Right kidney (tissue), 1 donor: ENCODE measurements at regions not wholly inside any gene's neighbourhood (a gene's known extent, or its start where the extent isn't known, plus 50 kb on each side); places are given as distances from the start of the nearest gene placed in this dataset.

Source experiments
- DNase-seq: peaks from one replicate; pipeline ENCODE4 v3.0.0-alpha.2; 2016

DNA sequence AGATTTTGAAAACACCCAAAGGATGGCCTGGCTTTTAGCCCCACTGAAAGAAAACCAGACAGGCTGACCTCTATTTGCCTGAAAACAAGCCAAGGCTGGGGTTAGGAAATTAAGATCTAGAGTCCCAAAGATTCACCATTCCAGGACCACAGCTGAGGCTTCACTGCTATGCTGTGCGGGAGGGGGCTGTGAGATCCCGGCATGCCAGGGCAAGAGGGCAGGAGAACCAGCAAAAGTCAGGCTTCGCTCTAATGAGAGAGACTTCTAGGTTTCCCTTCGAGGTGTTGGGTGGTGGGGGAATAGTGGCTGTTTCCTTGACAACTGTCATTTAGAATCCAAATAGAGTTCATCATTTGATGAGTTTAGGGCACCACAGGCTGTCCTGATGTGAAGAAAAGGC lies 152.9 kb upstream of the NFIB start:
- no peak for DNase-seq

DNA sequence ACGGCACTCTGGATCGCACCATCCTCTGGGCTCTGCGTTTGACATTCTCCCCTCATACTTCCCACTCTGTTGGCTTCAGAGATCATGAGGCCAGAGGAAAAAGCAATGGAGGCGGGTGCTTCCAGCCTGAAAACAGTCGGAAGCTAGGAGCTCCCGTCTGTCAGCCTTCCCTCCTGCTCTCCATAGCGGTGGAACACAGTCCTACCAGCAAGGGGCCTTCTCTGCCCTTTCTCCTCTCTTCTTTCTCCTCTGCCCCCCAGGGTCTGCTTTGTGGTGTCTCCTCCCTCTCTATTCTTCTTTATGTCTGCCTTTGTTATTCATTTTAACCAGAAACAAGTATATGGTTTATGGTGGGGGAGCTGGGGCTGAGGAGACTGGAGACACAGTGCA lies 152.5 kb upstream of the NFIB start:
- DNase-seq = no peak

DNA sequence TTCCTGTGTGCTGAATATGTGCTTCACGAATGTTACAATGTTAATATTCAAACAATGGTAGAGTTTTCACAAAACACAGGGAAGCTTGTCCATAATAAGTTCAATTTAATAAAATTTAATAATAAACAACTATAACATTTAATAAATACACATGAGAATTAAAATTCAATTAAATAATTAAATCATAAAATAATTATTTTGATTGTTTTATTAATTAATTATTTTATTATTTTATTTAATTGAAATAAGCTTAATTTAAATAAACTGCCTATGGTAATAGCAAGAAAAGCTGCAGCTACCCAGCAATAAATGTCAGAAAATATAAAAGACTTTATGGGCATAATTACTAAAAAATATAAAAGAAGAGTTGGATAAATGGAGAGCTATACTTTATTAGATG lies 149.0 kb upstream of the NFIB start:
- DNase-seq = no peak

DNA sequence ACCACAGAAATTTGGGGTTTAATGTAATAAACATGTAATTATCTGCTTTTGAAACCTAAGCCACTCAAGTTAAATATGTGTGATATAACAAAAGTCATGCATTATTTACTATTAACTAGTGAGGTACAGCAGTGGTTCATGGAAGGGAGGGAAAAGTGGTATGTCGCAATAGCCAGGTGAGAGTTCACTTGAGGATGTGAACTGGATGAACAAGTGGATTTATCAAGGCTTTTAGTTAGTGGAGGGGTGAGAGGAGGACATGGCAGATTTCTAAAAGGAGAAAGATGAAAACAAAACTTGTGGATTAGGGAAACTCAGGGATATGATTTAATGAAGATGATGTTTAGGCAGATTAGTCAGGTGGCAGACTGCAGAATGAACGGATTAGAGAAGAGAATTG lies 141.3 kb upstream of the NFIB start:
- no peak for DNase-seq

DNA sequence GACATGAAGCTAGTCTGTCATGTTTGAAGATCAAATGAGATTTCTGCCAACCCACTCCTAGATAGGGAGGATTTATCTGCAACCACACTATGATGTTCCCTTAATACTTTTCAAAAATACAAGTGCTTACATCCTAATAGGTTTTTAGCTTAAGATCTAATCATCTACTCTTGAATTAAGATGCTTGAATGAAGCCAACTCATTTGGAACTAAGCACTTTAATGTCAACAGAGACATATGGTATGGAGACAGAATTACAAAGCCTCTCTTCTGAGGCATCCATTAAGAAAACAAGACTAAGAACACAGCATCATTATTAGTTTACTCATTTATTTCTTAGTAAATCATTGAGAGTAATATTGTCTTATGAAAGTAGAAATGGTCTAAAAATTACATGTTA lies 139.3 kb upstream of the NFIB start:
- DNase-seq = no peak

DNA sequence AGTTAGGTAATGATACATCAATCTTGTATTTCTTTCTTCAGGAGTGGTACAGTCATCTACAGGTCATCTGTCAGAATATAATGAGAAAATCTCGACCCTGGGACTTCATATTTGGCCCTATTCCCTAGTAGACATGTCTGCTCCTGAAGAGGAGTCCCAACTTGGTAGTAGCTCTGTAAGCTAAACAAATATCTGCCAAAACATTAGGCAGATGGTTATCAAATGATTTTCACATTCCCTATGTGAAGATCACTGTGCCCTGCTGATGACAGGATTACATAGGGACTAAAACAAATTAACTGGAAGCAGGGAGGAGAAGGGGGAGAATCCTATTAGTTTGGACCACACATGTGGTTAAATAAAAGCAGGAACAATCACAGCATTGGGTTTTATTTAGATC lies 138.6 kb upstream of the NFIB start:
- no peak for DNase-seq

DNA sequence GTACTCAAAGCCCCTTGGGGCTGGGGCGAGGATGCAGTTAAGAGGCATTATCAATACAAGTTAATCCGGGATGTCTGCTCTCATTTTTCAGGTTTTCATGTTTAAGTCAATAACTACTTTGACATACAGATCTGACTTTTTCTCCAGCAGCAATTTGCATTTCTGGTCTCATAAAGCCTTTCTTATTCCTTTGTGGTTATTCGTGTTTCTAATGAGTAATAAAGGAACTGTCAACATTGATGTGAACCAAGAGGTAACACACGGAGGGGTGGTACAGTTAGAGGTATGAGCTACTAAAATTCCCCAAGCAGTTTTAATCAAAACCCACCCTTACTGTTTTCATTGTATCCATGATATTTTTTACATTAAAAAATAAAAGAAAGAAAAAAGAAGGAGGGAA lies 138.0 kb upstream of the NFIB start:
- no peak for DNase-seq

DNA sequence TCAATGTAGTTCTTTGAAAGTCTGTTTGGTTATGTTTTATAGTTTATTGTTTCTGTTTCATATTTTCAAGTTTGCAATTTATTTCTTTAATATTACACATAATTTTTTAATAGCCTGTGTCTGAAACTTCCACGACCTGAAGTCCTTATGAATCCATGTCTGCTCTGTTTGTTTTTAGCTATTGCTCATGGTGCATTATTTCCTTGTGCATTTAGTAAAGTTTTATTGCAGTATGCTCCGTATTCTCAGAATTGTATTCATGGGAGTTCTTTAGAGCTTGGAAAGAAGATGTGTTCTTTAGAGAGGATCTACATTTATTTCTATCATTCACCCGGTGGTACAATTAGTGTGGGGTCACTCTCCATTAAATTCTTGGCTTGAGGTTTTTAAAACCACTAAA lies 133.2 kb upstream of the NFIB start:
- no peak for DNase-seq

DNA sequence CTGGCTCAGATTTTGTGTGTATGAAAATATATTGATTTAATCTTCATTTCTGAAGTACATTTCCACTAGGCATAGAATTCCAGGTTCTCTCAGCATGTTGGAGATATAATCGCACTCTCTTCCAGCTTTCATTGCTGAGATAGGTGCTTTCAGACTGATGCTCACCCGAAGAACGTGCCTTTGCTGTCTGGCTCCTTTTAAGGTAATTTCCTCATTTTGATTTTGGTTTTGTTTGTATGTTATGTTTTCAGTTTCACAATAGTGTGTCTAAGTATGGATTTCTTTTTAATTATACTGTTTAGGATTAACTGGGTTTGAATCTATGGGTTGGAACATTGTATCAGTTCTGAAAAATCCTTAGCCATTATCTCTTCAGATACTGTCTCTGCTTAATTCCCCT lies 132.0 kb upstream of the NFIB start:
- no peak for DNase-seq

DNA sequence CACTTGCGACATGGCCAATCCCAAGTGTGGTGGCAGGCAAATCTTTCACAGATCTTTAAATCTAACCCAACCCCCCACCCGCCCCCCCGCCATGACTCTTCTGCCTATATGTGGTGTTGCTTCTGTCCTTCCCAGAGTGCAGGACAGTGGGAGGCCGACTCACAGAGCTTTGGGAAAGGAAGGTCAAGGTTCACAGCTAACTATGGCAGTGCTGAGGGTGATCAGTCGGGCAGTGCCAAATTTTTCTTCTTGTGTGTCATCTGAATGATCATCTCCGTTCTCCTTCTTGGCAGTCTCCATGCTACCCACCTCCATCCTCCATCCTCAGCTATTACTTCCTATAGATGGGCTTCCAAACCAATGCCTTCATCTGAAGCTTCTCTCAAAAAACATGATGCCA lies 129.0 kb upstream of the NFIB start:
- no peak for DNase-seq

DNA sequence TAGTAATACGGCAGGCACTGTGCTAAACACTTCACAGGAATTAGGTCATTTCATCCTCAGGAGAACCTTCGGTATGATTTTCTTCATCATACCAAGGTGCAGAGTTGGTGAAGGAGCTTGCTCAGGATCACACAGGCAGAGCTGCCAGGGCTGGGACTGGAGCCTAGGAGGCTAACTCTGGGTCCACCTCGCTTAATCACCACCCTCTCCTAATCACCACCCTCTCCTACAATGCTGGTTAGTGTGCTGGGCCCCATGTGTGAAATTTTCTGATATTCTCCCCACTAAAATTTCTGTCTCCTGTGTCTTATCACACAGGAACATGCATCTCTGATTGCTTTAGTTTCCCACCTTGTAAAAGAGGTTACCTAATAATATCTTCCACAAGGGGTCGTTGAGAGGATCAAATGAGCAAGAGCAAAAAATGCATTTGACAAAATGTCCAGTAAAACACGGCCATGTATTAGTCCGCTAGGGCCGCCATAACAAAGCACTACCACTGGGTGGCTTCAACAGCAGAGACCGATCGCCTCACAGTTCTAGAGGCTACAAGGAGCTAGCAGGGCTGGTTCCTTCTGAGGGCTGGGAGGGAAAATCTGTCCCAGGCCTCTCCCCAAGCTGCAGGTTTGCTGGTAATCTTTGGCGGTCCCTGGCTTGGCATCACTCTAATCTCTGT lies 128.2 kb upstream of the NFIB start:
- no peak for DNase-seq

DNA sequence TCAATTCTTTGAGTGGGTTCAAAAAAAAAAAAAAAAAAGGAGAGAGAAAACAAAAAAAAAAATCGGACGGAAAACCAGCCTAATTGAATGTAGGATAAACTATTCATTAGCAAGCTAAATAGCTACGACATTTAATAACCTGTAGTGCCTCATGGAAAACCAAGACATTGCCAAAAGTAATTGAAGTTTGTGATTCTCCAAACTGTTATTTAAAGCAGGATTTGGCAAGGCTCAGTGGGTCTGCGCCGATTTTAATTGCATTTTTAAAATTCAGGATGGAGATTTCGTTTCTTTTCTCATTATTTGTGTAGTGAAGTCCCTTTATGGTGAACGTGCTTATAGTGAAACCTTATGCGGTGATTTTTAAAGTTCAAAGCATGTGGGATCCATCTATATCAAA lies 127.2 kb upstream of the NFIB start:
- DNase-seq = no peak

DNA sequence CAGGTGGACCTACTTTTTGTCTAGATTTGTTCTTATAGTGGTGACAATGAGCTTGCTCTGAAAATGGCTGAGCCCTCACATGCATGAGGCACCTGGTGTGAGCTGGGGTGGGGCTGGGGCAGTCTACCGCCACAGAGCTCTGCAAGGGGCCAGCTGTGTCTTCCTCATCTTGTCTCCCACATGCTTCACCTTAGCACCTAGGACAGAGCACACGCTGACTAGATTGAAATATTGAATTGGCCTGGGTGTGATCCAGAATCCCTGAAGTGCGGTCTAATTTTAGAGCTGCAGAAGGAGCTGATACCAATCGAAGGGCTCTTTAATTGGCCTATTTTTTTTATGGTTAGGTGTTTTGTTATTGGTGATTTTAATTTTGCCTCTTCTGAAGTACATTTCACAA lies 126.1 kb upstream of the NFIB start:
- DNase-seq = no peak

DNA sequence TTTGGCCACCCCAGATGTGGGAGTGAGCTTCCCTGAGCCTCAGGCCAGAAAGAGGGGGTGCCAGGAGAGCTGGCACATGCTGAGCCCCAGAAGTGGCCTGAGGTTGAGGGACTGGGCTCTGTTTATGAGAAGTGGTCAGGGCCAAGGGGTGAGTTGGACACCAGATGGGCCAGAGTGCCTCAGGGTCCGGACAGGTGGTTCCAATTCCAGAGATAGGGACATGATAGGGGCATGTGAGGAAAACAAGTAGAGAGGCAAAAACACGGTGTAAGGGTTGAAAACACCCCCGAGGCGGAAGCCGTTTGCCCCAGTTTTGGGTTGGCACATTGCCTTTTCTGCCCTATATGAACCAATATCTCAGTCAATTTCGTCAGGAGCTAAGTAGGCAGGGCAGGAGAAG lies 125.6 kb upstream of the NFIB start:
- no peak for DNase-seq

DNA sequence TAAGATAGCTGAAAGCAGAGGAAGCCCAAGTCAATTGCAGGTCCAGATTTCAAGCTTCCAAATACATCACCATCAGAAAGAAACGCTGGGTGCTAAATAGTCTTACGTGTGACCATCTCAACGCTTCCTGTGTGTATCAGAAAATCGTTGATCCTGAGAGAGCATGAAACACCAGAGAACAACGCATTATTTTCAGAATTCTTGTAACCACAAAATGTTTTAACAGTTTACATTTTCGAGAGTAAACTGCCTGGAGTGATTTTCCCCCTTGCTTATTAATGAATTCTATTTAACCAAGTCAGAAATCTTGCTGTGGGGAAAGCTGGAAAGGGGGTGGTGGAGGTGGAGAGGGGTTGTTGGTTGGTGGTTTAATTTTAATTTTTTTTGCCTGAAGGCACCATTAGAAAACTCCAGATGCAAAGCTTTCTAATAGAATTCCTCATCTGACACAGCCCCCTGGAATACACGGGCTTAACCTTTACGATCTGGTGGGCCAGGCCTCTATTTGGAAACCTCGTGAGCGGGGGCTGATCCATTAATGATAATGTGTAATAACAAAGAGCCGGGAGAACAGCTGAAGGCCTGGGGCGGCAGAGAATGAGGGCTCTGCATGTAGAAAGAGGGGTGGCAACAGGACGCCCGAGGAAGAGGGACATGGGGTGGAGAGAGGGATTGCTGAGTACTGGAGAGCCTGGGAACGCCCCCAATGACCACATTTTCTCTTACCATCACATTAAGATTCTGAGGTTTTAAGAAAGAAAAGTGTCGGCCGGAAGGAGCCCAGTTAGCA lies 124.5 kb upstream of the NFIB start:
- DNase-seq = peak; percentile 23

DNA sequence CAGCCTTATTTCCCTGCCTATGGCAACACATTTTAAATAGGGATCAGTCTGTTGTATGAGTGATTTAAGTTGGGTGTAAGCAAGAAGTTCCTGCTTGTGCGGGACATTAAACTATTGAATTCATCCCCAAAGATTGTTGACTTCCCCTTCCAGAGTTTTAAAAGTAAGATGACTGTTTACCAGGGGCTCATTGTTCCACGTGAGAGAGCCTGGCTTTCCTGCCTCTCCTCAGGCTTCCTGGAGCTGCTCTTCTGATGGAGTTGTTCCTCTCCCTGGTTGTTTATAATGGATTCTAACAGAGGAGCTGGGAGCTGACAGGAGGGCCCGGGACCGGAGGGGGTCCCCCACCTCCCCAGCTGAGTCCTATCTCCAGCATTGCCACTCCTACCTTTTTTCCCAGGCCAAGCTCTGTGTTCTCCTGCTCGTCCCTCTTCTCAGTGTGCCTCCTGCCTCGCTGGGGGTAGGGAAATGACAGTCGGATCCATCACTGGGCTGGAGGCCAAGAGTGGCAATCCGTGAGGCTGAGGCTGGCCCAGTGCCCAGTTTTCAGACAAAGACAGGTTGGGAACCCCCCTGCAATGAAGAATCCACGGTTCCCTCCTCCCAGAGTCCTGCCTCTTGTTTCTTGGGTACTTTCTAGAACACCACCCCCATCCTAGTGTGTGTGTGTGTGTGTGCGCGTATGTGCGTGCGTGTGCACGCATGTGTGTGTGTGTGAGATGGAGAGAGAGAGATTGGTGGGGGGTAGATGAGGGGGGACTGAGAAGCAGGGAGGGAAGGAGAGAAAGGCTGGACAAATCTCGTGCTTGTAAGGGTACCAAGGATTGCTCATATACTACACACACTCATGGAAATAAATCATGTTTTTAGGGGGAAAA lies 123.7 kb upstream of the NFIB start:
- DNase-seq = peak; percentile 33

DNA sequence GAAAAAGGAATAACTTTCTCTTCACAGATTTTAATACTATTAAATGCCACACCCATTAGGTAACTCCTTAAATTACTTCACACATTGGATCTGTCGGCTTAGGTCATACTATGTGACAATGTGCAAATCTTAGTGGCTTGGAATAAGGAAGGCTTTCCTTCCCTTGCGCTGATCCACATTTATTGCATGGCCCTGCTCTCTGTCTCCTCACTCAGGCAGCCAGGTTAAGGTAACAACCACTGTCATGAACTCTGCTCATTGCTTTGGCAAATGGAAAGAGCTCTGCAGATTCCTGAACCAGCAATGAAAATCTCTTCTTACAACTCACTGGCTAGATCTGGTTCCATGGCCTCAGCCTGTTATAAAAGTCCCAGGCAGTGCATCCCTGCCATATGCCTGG lies 121.9 kb upstream of the NFIB start:
- no peak for DNase-seq

DNA sequence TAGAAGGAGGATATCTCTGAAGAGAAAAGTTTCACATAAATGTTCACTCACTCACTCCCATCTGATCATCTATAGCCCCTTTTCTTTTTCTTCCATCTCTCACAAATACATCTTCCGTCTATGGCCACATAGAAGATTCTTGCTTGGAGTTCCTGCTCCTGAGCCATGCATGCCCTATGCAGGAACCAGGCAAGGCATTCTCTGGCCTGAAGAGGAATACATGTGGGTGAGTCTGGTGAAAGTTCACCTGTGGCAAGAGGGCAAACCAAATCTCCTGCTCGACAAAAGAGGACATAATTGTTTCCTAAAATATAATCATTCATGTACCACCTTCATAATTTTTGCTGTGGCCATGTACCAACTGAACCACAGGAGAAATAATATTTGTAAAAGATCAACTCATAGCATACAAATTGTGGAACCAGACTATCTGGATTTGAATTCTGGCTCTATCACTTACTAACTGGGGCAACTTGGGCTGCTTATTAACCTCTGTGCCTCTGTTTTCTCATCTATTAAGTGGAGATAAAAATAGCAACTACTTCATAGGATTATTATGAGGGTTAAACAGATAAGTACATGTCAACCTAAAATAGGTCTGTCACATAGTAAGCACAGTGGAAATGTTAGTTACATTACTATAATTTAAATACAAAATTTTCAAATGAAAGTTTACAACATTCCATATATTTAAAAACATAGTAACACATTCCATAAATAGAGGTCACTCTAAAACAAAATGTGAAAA lies 121.2 kb upstream of the NFIB start:
- DNase-seq = no peak

DNA sequence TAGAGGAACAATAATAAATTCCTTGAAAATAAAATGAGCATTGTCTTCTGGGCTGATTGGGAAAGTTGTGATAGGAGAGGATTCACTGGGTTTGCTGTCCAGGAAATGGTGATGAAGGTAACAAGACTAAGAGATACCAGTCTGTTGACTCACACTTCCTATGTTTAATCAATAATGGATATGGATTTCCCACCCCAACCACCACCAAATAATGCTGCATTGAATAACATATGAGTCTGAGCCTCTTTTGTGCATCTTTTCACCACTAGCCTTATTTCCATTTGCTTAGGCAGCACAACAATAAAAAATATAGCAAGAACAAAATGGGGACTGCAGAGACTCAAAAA lies 120.2 kb upstream of the NFIB start:
- no peak for DNase-seq

DNA sequence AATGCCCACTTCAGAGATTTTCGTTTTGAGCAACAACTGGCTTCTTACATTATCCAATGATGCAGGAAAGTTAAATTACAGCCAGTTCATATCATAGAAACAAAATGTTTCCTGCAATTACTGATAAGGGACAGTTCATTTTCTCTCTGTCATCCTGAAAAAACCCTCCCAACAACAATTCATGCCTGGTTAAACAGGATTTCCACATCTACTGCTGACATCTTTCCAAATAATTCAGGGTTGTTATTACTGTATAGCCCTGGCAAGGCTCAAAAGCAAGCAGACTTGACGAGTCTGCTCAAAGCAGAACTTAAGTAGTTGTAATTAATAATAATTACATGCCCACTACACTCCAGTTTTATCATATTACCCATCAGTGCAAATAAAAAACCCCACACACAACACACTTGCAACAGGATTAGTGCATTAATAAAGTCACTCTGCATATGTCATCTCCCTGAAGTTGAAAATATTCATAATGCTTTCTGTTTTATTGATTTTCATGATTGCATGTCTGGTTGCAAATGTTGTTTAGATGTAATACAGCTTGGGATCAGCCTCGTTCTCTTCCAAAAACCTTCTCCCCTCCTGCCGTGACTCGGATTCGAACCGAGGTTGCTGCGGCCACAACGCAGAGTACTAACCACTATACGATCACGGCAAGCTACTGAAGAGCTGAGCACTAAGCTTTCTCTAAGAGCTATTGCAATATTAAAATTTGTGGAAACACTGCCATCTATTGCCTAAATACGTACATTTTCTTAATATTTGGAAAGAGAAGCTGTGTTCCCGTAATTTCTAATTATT lies 119.6 kb upstream of the NFIB start:
- DNase-seq = no peak

DNA sequence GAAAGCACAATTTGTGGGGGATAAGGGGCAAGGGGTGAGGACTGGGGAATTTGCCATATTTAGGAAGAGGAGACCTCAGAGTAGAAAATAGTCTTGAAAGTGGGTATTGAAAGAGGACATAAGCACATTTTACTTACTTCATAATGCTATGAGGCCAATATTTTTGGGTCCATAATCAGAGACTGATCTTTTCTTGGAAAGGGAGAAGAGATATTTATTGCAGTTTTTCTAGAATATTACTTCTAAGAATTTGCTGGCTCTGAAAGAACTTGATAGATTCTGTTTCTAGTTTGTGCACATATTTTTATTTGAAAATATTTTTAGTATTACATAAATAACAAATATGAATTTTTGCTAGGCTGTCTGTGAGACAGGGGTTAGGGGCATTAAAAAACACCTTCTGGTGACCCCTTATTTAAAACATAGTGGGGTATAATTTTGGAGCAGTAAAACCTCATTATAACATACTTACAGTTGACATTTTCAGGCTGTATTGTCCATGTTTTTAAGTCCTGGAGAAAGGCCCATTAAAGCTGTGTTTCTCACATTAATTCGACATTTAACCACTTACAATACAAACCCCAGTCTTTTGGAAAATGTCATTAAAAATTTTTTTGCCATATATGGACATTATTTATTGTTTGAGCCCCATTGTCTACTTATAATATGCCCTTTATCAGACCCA lies 118.9 kb upstream of the NFIB start:
- DNase-seq = no peak
